ENCODE measurements at regions not wholly inside any gene's neighbourhood (a gene's known extent, or its start where the extent isn't known, plus 50 kb on each side); places are given as distances from the start of the nearest gene placed in this dataset.

- DNase-seq (ENCODE audit: low read depth in 2 of 3, low spot score in 1 of 3), result no peak
Measured at GRCh38 chr3:111339017-111339416, 203.0 kb upstream of the CD96 start.

- no peak for DNase-seq (ENCODE audit: low read depth in 2 of 3, low spot score in 1 of 3)
Measured at GRCh38 chr3:111351334-111351733, 190.7 kb upstream of the CD96 start.

GRCh38 chr3:111352585-111352984 is 189.4 kb upstream of the CD96 start:
- DNase-seq (ENCODE audit: low read depth in 2 of 3, low spot score in 1 of 3), result no peak

GRCh38 chr3:111359261-111360030 is 182.6 kb upstream of the CD96 start:
- DNase-seq (ENCODE audit: low read depth in 2 of 3, low spot score in 1 of 3), result no peak

GRCh38 chr3:111362381-111363009 is 179.5 kb upstream of the CD96 start:
- DNase-seq (ENCODE audit: low read depth in 2 of 3, low spot score in 1 of 3), result no peak

- no peak for DNase-seq (ENCODE audit: low read depth in 2 of 3, low spot score in 1 of 3)
Measured at GRCh38 chr3:111366515-111366914, 175.5 kb upstream of the CD96 start.

GRCh38 chr3:111368056-111368455 is 173.9 kb upstream of the CD96 start:
- no peak for DNase-seq (ENCODE audit: low read depth in 2 of 3, low spot score in 1 of 3)

GRCh38 chr3:111369958-111370357 is 172.0 kb upstream of the CD96 start:
- no peak for DNase-seq (ENCODE audit: low read depth in 2 of 3, low spot score in 1 of 3)

- DNase-seq (ENCODE audit: low read depth in 2 of 3, low spot score in 1 of 3), result no peak
Measured at GRCh38 chr3:111373239-111373638, 168.8 kb upstream of the CD96 start.

- no peak for DNase-seq (ENCODE audit: low read depth in 2 of 3, low spot score in 1 of 3)
Measured at GRCh38 chr3:111373861-111374260, 168.1 kb upstream of the CD96 start.

- no peak for DNase-seq (ENCODE audit: low read depth in 2 of 3, low spot score in 1 of 3)
Measured at GRCh38 chr3:111385971-111386495, 156.0 kb upstream of the CD96 start.

GRCh38 chr3:111392894-111393398 is 149.1 kb upstream of the CD96 start:
- peak in 1 of 3 donors; percentile 14 for DNase-seq (ENCODE audit: low read depth in 2 of 3, low spot score in 1 of 3)

GRCh38 chr3:111412656-111413055 is 129.3 kb upstream of the CD96 start:
- no peak for DNase-seq (ENCODE audit: low read depth in 2 of 3, low spot score in 1 of 3)

GRCh38 chr3:111414531-111414930 is 127.5 kb upstream of the CD96 start:
- DNase-seq (ENCODE audit: low read depth in 2 of 3, low spot score in 1 of 3), result no peak

- DNase-seq (ENCODE audit: low read depth in 2 of 3, low spot score in 1 of 3), result no peak
Measured at GRCh38 chr3:111415018-111415417, 127.0 kb upstream of the CD96 start.

- no peak for DNase-seq (ENCODE audit: low read depth in 2 of 3, low spot score in 1 of 3)
Measured at GRCh38 chr3:111418391-111418790, 123.6 kb upstream of the CD96 start.

- DNase-seq (ENCODE audit: low read depth in 2 of 3, low spot score in 1 of 3), result no peak
Measured at GRCh38 chr3:111428301-111428700, 113.7 kb upstream of the CD96 start.

GRCh38 chr3:111434941-111435622 is 106.9 kb upstream of the CD96 start:
- DNase-seq (ENCODE audit: low read depth in 2 of 3, low spot score in 1 of 3), result no peak

GRCh38 chr3:111438283-111438682 is 103.7 kb upstream of the CD96 start:
- DNase-seq (ENCODE audit: low read depth in 2 of 3, low spot score in 1 of 3), result no peak

GRCh38 chr3:111454551-111454950 is 87.4 kb upstream of the CD96 start:
- DNase-seq (ENCODE audit: low read depth in 2 of 3, low spot score in 1 of 3), result no peak

- no peak for DNase-seq (ENCODE audit: low read depth in 2 of 3, low spot score in 1 of 3)
Measured at GRCh38 chr3:111465081-111465670, 76.8 kb upstream of the CD96 start.
